ENCODE measurements at regions not wholly inside any gene's neighbourhood (a gene's known extent, or its start where the extent isn't known, plus 50 kb on each side); places are given as distances from the start of the nearest gene placed in this dataset.

- Histone ChIP-seq H3K36me3 (no peaks in the 10 kb centered on the region), H3K9me3 (no peaks in the 10 kb centered on the region), H3K27me3 (no peaks in the 10 kb centered on the region), H3K4me3 (no peak overlapping the region), H3K4me1 (peaks cover 0 to 6% (median 1%) of the 10 kb centered on the region in 4 donors), H3K27ac (no peak overlapping the region)
- no peak for ATAC-seq
- 79% methylated on average over 2 of the region's 2 CpGs for WGBS (ENCODE audit: insufficient coverage, low coverage, low lambda C conversion rate, missing lambda C conversion rate)
- intact Hi-C loops (cut with DNase I), result loop anchor here (10.0 kb wide), 2 partner anchors 210 to 230 kb away; no protein-coding TSS in a partner anchor
- no peak for TF ChIP-seq POLR2A (IDR thresholded peaks at IDR 0.05)
- TF ChIP-seq CTCF (IDR thresholded peaks at IDR 0.05), result no peak
- DNase-seq, result no peak
These were observed 117.5 kb upstream of the COL21A1 start for GRCh38 chr6:56364827-56365339.

GRCh38 chr6:56364431-56364826, 117.0 kb upstream of the COL21A1 start:
- ATAC-seq (no peak), DNase-seq (no peak)
- no peak overlapping the region for H3K4me3 ChIP-seq
- peaks cover 0 to 6% (median 0%) of the 10 kb centered on the region in 4 donors for H3K4me1 ChIP-seq
- no peaks in the 10 kb centered on the region for H3K36me3 ChIP-seq
- intact Hi-C loops (cut with DNase I), result loop anchor here (10.0 kb wide), 2 partner anchors 210 to 230 kb away; no protein-coding TSS in a partner anchor
- H3K9me3 ChIP-seq, result no peaks in the 10 kb centered on the region
- H3K27me3 ChIP-seq, result no peaks in the 10 kb centered on the region
- TF ChIP-seq CTCF (IDR thresholded peaks at IDR 0.05) (no peak), POLR2A (IDR thresholded peaks at IDR 0.05) (no peak)
- H3K27ac ChIP-seq, result no peak overlapping the region

- ATAC-seq (no peak), DNase-seq (no peak)
- TF ChIP-seq CTCF (IDR thresholded peaks at IDR 0.05), result no peak
- no peak for TF ChIP-seq POLR2A (IDR thresholded peaks at IDR 0.05)
- intact Hi-C loops (cut with DNase I), result loop anchor here (10.0 kb wide), 2 partner anchors 211 to 231 kb away; no protein-coding TSS in a partner anchor
- H3K27me3 ChIP-seq, result no peaks in the 10 kb centered on the region
- H3K36me3 ChIP-seq, result no peaks in the 10 kb centered on the region
- no peak overlapping the region for H3K27ac ChIP-seq
- H3K9me3 ChIP-seq, result no peaks in the 10 kb centered on the region
- H3K4me1 ChIP-seq, result peaks cover 0 to 6% (median 0%) of the 10 kb centered on the region in 4 donors
- H3K4me3 ChIP-seq, result no peak overlapping the region
- WGBS (ENCODE audit: insufficient coverage, low coverage, low lambda C conversion rate, missing lambda C conversion rate), result 88% methylated on average over 4 of the region's 5 CpGs
These were observed 116.5 kb upstream of the COL21A1 start for GRCh38 chr6:56363796-56364430.

- WGBS (ENCODE audit: insufficient coverage, low coverage, low lambda C conversion rate, missing lambda C conversion rate), result 76% methylated on average over 4 of the region's 4 CpGs
These were observed 114.4 kb upstream of the COL21A1 start for GRCh38 chr6:56361812-56362211.

More at GRCh38 chr6:56361812-56362211, 114.4 kb upstream of the COL21A1 start:
- DNase-seq (peak in 1 of 3 donors; percentile 48), ATAC-seq (peak; percentile 61 to 85 (median 70))
- TF ChIP-seq POLR2A (IDR thresholded peaks at IDR 0.05), result no peak
- TF ChIP-seq CTCF (IDR thresholded peaks at IDR 0.05), result no peak
- Histone ChIP-seq H3K27me3 (no peaks in the 10 kb centered on the region), H3K4me1 (no peaks in the 10 kb centered on the region), H3K4me3 (no peak overlapping the region), H3K36me3 (no peaks in the 10 kb centered on the region), H3K9me3 (no peaks in the 10 kb centered on the region), H3K27ac (peak overlapping the region in 1 of 3 donors; percentile 2)
- intact Hi-C loops (cut with DNase I), result loop anchor here (10.0 kb wide), 2 partner anchors 213 to 233 kb away; no protein-coding TSS in a partner anchor

Data from right lobe of liver (tissue), 6 donors.